C1 segment of cervical spinal cord (tissue), 14 donors: ENCODE measurements at regions not wholly inside any gene's neighbourhood (a gene's known extent, or its start where the extent isn't known, plus 50 kb on each side); places are given as distances from the start of the nearest gene placed in this dataset.

ENCODE experiments used
- DNase-seq, 14 donors: peaks; one replicate each; lab custom pipeline; 2025; lab: John Stamatoyannopoulos, UW

DNA sequence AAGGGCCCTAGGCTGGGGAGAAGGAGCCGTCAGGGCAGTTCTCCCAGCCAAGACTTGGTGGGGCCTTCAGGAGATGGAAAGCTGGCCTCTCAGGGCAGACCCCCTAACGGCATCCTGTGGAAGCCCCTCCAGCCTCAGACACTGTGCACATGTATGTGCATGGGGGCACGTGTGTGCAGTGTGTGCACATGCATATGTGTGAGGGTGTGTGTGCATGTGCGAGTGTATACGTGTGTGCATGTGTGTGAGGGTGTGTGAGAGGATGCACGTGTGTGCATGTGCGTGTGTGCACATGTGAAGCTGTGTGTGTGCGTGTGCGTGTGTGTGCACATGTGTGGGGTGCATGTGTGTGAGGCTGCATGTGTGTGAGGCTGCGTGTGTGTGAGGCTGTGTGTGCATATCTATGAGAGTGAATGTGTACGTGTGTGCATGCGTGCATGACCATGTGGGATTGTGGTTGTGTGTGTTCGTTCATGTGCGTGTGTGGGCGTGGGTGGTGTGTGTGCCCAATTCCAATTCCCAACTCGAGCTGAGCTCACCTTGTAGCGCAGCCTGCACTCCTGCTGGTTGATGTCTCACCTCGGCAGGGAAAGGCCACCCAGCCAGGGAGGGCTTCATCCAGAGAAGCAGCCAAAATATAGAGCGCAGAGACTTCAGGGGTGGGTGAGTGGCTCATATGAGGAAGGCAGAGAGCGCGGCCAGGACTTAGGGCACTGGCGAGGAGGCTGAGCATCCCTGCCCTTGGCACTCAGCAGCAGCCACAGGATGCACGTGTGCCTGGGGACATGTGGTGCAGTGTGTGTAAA is 142.7 kb upstream of the PPP1R26 start:
- DNase-seq: no peak

DNA sequence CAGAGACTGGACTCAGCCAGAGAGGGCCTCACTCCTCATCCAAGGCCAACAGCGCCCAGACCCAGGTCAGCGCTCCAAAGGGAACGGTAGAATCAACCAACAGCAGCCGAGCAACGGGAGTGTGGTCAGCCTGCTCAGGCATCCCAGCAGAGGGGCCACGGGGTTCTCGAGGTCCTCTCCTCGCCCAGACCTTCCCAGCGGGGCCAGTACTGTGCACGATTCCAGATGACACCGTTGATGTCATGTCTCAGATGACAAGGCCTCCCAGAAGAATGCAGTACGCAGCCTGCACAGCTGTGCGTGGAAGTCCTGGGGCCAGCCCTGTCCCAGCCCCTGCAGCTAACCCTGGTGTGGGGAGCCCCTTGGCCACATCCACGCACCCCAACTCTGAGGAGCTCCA is 141.0 kb upstream of the PPP1R26 start:
- DNase-seq: no peak

DNA sequence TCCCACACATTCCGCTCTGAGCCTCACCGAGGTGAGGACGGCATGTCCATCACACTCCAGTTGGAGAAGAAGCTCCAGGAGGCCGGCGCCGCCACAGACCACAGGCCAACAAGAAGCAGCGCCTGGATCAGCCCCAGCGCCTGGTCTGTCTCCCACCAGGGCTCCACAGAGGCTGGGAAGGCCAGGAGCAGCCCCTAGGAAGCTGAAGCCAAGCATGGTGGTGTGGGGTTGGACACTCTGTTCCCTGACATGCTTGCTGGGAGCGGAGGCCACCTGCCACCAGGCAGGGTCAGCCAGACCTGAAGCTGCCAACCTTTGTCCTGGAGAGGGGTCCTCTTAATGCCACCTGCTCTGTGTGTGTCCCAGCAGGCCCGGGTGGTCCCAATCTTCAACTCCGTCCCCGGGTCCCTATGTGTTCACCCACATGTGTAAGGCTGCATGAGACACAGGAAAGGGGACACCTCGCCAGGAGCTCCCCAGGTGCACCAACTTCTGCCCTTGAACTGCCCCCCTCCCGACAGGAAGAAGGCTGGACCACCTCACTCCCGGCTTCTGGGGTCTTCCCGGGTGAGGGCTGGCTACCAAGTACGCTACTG is 140.1 kb upstream of the PPP1R26 start:
- DNase-seq: no peak

DNA sequence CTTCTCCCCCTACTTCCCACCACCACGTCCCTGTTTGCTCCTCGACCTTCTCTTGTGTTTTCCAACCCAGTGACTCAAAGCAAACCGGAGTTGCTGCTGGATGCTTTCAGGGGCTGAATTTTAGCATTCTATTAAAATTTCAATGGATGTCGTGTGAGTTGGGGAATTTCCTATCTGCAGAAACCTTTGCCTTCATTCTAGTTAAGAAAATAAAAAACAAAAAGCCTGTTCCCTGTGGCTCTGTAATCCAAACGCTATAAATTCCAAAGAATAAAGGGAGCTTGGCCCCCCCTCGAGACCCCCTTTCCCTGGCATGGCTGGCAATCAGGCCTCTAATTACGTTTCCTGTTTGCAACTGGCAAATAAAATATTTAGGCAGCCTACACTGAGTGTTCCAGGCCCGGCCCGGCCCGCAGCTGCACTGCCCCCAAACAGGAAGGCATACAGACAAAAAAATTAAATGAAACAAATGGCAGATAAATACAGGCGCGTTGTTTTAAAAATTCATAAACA is 139.4 kb upstream of the PPP1R26 start:
- DNase-seq: no peak

DNA sequence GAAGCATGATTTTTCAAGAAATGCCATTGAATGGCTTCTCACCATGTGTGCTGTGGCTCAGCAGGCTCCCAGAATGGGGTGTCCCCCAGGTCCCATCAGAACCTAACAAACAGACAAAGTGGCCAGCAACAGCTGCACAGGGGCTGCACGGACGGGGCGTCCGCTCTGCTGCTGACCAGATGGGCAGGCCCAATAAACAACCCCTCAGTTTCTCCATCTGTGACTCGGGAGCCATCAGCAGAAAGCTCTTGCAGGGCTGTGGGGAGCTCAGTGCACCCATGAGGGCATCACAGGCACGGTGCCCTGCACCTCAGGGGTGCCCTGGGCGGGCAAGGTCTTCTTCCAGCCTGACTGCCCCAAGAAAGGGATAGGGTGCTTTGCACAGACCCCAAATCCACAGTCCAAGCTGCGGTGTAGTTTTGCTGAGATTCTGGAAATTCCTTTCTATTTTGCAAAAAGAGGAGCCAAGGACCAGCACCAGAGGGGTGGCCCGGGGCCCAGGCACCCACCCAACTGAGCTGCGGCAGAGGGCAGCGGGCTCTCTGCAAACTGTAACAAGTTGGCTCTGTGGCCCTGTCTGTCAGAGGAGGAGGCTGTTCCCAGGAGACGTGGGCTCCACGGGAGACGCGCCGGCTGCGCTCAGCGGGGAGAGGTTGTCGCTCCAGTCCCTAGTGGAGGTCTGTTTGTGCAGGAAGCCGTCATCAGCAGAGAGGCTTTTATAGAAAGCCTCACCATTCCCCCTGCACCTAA is 138.7 kb upstream of the PPP1R26 start:
- no peak for DNase-seq

DNA sequence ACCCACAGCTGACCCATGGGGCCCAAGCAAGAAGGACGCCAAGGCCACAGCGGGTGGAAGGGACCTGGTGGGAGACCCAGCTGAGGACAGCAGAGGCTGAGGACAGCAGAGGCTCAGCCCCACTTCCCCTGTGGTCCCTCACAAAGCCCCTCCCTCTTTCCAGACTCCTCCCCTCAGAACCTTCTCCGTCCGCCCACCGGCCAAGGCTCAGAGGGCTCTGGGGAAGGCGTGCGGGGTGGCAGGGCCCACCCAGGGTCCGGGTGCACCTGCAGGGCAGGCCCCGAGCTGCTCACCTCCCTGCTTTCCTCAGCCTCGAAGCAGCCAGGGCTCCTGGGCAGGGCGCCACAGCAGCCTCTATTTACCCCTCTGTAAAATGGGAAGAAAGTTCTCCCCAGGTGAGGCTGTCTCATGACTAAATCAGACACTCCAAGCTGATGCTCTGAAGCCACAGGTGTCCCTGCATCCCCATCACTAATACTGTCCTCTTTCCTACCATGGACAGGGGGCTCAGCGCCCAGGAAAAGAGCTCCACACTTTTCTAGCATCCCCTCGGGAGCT is 137.9 kb upstream of the PPP1R26 start:
- DNase-seq: no peak

DNA sequence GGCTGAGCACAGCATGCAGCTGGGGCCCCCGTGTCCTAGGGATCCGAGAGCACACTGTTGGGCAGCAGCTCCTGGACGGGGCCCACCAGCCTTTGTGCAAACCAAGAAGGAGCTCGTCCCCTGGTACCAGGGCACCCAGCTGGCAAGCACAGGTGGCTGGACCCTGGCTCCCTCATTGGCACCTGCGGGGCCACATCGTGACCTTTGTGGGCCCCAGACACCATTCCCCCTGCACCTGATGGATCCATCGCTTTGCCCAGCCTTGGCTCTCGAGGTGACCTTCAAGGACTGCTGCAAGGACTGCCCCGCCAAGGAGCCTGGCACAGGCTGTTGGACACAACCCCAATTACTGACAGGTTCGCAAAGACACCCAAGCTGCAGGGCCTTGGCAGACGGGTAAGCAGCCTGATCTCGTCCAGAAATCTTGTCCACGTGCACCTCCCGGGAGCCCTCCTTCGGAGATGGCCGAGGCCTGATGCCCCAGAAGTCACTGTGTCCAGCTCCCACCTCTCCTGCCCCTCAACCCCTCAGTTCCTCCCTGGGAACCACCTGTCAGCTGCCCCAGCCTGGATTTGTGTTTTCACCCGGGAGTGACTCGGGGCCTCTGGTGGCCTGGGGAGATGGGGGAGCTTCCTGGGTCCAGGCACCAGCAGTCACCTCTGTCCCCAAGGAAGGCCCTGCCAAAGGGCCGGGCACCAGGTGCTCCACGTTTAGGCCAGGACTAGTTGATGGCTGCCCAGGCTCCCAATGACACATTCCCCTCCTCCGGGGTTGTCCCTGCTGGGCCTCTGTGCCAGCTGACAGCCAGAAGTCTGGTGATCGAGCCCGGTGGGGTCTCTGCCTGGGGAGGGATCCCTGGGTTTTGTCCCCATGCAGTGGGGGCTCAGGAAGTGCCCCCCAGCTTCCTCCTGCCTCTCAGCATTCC is 137.1 kb upstream of the PPP1R26 start:
- no peak for DNase-seq

DNA sequence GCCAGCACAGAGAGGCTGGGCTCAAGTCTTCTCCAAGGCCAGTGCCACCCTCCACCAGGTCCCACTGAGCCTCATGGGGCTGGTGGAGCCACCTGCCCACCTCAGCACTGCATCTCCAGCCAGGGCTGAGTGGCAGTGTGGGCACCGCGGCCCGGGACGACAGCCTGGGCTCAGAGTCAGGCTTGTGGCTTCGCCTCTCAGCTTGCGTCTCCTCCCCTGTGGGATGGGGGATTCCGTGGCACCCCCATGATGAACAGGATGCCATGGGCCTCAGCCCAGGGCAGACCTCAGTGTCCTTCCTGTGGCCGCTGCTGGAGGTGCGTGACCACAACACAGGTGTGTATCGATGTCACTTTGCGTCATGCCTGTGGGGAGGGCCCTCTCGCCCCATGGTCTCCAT is 136.4 kb upstream of the PPP1R26 start:
- DNase-seq: no peak

DNA sequence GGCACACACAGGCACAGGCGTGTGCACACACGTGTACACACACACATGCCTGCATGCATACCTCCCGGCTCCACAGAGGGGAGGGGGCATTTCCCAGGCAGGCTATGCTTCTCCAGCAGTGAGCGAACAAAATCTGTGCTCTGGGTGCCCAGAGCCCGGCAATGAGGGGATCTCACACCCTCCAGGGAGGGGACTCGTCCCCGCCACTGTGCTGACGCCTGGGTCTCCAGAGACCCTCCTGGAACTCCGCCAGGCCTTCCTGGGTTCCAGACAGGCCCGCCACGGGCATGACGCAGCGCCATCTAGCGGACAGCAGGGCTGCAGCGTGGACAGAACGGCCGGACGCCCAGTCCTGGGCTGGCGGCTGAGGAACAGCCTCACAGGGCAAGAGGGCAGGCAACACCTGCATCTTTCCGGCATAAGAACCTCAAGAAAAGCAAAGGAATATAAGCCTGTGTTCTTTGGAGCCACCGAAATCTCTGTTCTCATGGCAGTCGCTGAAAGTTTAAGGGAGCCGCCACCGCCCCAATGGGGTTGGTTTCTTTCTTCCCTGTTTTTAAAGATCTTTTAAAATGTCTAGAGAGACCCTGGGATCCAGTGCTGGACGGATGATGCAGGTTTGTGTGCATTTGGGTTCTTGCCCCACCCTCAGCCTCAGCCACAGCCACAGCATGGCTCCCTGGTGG is 135.6 kb upstream of the PPP1R26 start:
- DNase-seq: peak in 9 of 14 donors; percentile 3 to 62 (median 21)

DNA sequence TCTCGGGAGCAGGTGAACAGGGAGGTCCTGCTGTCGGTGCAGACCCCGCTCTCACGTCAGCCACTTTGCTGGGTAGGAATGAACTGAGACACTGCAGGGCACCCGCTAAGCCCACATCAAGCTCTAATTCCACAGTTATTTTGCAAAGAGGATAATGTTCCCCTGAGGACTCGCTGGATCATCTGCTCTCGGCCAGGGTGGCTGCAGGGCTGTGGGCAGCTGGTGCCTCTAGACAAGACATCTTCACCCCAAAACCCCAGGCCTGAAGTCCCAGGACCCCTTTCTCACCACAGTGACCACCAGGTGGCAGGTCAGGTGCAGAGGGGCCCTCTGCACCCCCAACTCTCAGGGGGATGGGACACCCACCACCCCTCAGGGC is 135.1 kb upstream of the PPP1R26 start:
- DNase-seq: no peak

DNA sequence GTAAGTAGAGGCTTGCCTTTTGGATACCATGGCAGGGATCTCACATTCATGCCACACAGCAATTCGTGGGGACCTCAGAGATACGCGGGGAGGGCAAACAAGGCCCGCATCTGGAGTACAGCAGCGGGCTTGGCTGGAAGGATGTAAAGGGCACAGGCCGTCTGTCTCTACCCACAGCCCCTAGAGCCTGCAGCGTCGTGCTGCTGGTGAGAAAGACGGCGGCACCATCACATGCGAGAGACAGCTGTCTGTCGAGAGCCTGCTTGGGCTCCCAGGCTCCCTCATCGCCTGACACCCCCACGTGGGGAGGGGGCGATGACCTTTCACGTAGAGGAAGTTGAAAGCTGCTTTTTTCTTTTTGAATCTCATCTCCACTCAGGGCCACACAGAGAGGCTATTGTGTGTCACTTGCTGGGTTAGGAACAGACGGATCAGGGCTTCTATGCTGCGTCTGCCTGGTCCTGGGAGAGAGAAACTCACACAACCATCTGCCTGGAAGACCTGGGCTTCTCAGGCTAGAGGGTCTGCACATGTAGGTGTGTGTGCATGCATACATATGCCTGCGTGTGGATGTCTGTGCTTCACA is 134.6 kb upstream of the PPP1R26 start:
- DNase-seq: no peak

DNA sequence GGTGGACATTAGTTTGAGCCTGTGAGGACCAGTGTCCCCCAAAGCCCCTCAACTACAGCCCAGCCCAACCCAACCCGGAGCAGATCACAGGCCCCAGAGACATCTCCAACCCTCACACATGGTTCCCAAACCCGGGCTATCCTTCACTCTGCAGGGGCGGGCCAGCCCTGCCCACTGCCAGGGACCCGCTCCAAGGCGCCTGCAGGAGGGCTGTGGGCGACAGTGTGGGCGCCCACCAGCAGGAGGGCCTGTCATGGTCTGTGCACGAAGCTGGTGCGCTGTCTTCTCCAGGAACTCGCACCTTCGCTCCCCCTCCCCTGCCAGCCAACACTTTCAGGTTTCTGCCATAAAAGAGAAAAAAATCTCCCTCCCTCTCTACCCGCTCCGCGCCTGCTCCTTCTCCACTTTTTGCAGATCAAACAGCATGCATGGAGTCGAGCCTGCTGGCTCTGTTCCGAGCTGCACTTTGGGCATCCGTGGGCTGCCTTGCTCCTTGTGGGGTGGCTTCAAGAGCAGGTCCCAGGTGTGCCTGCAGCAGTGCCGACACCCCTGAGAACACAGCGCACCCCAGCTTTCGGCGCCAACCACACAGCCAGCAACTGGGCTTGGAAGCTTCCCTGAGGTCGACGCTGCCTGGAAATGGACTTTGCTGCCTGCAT is 133.7 kb upstream of the PPP1R26 start:
- DNase-seq: no peak

DNA sequence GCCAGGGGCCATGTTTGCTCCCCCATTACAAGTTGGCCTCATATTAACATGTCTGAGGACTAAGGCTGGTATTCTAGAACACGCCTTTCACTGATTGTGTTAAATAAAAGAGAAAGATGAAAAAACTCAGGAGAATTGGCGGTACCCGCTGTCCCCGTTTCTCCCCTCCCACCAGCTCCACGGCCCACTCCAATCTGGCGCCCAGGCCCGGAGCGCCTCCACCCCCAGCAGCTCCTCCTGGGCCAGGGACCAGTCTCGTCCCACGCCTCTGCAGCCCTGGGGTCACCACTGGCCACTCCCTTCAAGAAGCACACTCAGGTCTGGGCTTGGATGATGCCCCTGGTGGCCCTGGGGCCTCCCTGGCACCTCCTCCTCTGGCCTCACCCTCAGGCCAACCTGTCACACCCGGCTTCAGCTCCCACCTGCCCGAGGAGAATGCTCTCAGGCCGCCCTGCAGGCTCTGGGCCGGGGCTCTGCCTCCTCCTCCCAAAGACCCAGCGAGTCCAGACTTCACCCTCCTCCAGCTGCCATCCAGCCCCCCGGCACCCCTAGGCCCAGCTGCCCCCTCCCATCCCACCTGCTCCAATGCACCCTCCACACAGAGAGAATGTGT is 133.0 kb upstream of the PPP1R26 start:
- DNase-seq: no peak

DNA sequence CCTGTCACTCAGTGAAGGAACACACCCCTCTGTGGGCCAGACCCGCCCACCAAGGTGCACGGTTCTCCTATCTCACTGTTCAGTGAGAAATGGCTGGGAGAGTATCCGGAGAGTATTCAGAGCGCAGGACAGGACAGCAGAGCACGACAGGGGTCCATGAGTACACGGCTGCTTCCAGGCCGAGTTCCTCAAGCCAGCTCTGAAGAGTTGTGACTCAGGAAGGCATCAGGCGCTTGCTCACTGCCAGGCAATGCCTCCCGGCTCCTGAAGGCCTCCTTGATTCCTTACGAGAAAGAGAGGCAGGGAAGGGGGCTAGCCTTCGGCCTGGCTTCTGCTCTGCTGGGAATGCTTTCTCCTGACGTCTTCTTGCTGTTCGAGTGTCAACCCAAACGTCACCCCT is 132.1 kb upstream of the PPP1R26 start:
- DNase-seq: no peak

DNA sequence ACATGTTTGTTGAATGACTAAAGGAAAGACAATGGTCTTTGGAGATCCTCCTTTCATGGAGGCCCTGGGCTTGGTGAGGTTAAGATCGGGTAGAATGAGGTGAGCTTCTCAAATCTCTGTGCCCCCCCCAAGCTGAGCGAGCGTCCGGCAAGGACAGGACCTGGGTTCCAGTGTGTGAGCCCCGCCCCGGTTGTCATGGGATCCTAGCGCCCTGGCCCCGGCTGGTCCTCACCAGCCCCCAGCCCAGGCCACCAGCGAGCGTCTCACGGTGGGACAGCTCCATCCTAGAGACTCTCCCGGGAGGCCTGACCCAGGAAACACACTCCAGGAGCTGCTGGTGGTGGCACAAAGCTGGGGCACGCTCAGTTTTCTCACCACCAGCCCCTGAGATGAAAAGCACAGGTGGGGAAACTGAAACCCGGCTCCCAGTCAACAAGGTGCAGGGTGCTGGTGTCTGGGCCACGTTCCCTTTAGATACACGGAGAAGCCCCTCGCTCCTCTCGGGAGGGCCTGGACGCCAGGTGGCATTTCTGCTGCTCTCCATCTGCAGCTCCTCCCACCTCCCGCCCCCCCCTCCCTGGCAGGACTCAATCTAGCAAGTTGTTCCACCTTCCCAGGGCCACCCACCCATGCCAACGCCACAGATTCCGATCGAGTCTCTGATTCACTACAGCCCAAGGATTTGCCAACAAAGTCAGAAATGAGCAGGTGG is 131.3 kb upstream of the PPP1R26 start:
- no peak for DNase-seq

DNA sequence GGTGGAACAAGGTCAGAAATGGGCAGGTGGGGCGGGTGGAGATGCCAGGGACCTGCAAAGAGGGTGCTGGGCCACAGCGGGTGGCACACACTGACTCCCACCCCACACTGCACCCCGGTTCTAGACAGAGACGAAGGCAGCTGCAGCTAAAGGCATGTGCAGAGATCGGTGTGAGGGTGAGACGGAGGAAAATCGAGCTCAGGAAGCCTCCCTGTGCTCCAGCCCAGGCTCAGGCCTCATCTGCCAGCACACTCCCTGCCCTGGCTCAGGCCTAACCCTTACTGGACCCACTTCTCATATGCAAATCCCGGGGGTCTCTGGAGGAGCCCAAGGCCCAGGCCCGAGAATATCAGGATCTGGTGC is 130.8 kb upstream of the PPP1R26 start:
- DNase-seq: no peak

DNA sequence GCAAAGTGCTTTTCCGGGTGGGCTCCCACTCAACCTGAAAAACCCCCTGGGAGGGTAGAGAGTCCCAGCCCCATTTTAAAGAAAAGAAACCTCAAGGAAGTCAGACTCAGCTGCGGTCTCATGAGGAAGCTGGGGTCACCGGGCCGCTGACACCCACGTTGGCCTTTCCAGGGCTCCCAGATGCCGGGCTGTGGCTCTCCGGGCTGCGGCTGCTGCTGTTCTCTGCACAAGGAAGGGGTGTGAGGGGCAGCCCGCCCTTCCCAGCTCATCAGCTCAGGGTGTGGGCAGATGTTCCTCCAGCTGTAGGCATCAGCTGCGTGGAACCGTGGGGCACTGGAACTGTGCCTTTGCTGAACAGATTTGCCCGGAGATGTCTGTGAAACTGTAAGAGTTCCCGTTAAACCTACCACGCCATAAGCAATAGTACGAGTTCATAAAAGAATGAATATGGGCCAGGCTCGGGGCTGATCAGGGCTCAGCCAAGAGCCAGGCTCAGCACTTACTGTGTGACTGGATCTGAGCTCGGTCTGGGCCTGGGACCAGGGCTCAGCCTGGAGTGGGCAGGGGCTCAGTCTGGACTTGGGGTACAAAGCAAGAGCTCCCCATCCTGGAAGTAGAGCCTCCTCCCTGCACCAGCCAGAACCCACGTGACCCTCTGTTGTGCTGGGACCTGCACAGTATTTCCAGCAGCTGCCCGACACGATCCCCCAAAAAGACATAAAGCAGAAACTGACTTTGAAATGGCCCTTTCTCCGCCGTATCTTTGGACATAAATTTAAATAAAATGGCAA is 130.2 kb upstream of the PPP1R26 start:
- no peak for DNase-seq

DNA sequence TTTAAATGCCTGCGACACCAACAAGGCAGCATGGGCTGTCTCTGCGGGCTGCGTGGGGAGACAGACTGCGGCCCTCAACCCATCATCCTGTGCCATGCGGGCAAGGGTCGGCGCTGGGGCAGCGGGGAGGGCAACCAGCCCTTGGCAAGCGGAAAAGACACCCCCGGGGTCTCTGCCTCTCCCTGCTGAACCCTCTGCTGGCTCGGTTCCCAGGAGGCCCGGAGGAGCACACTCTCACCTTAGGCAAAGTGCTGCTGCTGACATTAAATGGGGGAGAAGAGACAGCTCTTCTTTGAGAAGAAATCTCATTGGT is 129.6 kb upstream of the PPP1R26 start:
- DNase-seq: no peak
